ENCODE measurements at regions not wholly inside any gene's neighbourhood (a gene's known extent, or its start where the extent isn't known, plus 50 kb on each side); places are given as distances from the start of the nearest gene placed in this dataset.

DNA sequence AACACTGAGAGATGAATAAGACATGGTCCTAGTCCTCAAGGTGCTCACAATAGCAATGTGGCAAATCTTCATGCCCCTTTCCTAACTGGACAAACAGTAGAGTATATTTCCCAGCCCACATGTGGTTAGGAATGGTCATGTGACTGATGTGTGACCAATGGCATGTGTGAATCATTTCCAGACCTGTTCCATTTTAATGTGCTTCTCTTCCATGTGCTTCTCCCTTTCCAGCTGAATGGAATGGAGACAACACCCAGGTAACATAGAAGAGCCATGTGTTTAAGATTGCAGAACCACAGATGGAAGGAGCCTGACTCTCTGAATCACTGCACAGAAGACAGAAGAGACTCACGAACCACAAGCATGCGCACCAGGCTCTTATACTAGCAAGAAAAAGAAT, 409.9 kb upstream of the NFIA start:
- TF ChIP-seq, protein P1, sequence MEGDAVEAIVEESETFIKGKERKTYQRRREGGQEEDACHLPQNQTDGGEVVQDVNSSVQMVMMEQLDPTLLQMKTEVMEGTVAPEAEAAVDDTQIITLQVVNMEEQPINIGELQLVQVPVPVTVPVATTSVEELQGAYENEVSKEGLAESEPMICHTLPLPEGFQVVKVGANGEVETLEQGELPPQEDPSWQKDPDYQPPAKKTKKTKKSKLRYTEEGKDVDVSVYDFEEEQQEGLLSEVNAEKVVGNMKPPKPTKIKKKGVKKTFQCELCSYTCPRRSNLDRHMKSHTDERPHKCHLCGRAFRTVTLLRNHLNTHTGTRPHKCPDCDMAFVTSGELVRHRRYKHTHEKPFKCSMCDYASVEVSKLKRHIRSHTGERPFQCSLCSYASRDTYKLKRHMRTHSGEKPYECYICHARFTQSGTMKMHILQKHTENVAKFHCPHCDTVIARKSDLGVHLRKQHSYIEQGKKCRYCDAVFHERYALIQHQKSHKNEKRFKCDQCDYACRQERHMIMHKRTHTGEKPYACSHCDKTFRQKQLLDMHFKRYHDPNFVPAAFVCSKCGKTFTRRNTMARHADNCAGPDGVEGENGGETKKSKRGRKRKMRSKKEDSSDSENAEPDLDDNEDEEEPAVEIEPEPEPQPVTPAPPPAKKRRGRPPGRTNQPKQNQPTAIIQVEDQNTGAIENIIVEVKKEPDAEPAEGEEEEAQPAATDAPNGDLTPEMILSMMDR (IDR thresholded peaks at IDR 0.05) = no peak
- no peak for TF ChIP-seq POLR2A (IDR thresholded peaks at IDR 0.05)
- no peak for TF ChIP-seq POLR2AphosphoS5 (IDR thresholded peaks at IDR 0.05)

Measured in suprapubic skin (tissue), 4 donors.